ENCODE measurements at regions not wholly inside any gene's neighbourhood (a gene's known extent, or its start where the extent isn't known, plus 50 kb on each side); places are given as distances from the start of the nearest gene placed in this dataset.

DNA sequence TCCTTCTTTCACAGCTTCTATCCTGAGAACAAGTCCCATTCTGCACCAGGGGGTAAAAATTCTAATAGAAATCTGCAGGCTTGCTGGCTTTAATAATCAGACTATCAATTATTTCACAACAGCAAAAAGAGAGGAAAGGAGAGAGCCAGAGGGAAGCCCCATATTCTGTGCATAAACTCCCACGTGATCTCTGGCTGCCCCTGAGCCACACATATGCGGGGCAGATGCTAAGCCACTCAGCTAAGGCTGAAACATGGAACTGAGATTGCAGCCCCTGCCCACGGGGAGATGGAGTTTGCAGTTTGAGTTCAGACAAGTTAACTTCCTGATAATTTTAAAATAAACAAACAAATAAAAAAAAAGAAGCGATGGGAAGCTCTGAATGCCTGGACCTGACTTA, 254.4 kb upstream of the CCDC196 start:
- no peak overlapping the region for H3K4me3 ChIP-seq (ENCODE audit: low read depth, low read length)
- TF ChIP-seq, protein P1, sequence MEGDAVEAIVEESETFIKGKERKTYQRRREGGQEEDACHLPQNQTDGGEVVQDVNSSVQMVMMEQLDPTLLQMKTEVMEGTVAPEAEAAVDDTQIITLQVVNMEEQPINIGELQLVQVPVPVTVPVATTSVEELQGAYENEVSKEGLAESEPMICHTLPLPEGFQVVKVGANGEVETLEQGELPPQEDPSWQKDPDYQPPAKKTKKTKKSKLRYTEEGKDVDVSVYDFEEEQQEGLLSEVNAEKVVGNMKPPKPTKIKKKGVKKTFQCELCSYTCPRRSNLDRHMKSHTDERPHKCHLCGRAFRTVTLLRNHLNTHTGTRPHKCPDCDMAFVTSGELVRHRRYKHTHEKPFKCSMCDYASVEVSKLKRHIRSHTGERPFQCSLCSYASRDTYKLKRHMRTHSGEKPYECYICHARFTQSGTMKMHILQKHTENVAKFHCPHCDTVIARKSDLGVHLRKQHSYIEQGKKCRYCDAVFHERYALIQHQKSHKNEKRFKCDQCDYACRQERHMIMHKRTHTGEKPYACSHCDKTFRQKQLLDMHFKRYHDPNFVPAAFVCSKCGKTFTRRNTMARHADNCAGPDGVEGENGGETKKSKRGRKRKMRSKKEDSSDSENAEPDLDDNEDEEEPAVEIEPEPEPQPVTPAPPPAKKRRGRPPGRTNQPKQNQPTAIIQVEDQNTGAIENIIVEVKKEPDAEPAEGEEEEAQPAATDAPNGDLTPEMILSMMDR (IDR thresholded peaks at IDR 0.05; ENCODE audit: borderline replicate concordance, insufficient read depth, low read depth, low read length) = no peak

DNA sequence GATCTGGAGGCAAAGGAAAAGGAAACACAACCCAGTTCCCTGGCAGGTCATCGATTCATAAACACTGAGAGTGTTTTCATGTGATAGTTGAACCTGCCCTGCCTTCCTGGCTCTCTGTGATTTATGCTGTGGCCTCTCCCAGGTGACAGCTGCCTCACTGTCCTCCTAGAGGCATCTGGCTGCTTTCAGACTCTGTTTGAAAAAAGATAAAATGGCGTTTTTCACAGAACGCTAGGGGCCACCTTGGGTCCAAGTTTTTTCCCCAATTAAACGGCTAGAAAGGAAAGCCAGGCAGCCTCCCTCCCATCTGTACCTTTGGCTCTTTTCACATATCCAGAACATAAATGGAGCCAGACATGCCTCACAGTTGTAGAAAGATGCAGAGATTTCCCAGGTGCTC, 252.6 kb upstream of the CCDC196 start:
- H3K4me3 ChIP-seq (ENCODE audit: low read depth, low read length) = no peak overlapping the region
- TF ChIP-seq, protein P1 (IDR thresholded peaks at IDR 0.05; ENCODE audit: borderline replicate concordance, insufficient read depth, low read depth, low read length) = no peak

DNA sequence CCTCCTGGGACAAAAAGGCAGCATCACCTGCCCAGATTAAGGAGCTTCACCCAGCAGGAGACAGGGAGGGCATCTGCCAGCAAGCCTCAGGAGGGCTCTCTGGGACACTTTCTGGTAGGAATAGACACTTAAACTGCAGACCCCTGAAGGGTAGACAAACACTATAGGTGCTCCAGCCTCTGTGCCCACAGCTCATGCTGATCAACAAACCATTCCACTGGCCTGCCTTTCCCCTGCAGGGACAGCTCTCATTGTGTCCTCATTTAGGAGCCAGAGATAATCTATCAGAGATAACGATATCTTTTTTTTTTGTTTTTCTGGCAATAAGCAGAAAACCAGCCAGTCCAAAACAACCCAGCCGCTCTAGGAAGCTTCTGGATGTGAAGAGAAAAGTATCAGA, 251.8 kb upstream of the CCDC196 start:
- TF ChIP-seq, protein P1 (IDR thresholded peaks at IDR 0.05; ENCODE audit: borderline replicate concordance, insufficient read depth, low read depth, low read length) = no peak

DNA sequence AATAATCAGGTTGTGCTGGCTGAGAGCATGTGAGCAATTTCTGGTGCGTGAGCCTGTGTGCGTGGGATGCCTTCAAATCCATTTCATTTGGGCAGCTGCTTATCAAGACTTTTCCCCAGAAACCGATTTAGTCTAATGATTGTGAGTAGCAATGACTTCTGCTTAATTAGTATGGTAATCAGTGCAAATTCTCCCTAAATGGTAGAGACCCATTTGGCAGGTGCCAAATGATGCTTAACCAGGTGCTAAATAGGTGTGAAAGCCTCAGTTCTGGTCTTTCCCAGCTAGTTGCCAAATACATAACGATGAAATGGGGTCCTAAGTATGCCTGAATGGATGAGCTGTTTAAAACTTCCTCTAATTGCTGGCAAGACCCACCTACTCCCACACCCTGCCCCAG, 248.4 kb upstream of the CCDC196 start:
- H3K4me3 ChIP-seq (ENCODE audit: low read depth, low read length) = no peak overlapping the region
- TF ChIP-seq, protein P1 (IDR thresholded peaks at IDR 0.05; ENCODE audit: borderline replicate concordance, insufficient read depth, low read depth, low read length) = no peak

More for the DNA sequence above, 251.8 kb upstream of the CCDC196 start:
- no peak overlapping the region for H3K4me3 ChIP-seq (ENCODE audit: low read depth, low read length)

DNA sequence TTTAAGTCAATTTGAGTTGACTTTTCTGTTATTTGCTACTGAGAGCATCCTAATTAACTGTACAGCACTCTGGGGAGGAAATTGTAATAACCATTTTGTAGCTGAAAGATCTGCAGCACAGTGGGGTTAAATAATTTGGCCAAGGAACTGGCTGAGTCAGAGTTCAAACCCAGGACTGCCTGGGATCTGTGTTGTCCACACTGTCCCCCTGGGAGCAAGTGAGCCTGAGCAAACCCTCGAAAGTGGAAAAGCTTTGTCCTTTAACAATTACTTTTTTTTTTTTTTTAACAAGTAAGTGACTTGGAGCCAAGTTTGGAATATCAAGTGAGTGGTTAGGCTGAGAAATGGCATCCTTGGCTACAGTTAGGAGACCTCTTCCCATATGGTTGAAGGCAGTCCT, 247.2 kb upstream of the CCDC196 start:
- TF ChIP-seq, protein P1 (IDR thresholded peaks at IDR 0.05; ENCODE audit: borderline replicate concordance, insufficient read depth, low read depth, low read length) = no peak
- no peak overlapping the region for H3K4me3 ChIP-seq (ENCODE audit: low read depth, low read length)

DNA sequence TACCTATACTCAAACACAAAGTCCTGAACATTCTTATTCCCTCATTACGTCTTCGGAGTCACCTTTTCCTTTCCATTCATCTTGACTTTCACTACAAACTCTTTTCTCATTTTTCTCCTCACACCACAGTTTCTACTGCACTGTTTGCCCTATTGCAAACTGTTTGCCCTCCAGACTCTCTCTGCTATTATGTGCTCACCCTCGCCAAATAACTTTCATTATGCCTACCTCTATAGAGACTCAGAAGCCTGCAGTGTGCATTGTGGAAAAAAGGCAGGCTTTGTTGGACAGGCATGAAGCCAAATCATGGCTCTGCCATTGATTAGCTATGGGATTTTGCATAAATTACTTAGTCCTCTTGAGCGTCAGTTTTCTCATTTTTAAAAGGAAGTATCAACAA, 246.6 kb upstream of the CCDC196 start:
- TF ChIP-seq, protein P1 (IDR thresholded peaks at IDR 0.05; ENCODE audit: borderline replicate concordance, insufficient read depth, low read depth, low read length) = no peak
- no peak overlapping the region for H3K4me3 ChIP-seq (ENCODE audit: low read depth, low read length)

DNA sequence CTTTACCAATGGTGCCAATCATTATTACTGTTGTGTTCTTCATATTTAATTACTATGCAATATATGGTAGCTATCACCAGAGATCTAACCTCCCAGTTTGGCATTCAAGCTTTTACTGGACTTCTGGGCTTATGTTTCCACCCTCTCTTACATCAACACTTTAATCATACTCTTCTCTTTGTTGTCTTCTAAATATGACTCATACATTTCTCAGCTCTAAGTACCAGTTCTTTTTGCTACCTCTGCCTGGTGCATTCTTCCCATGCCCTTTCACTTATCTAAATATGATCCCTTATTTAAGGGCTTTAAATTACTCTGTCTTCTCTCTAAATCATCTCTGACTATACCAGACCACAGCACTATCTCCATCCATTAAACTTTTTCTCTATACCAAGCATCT, 246.1 kb upstream of the CCDC196 start:
- TF ChIP-seq, protein P1 (IDR thresholded peaks at IDR 0.05; ENCODE audit: borderline replicate concordance, insufficient read depth, low read depth, low read length) = no peak
- no peak overlapping the region for H3K4me3 ChIP-seq (ENCODE audit: low read depth, low read length)

All from GM12875 (cell line).